OCI-LY1 (cell line): ENCODE measurements at regions not wholly inside any gene's neighbourhood (a gene's known extent, or its start where the extent isn't known, plus 50 kb on each side); places are given as distances from the start of the nearest gene placed in this dataset.
"Not testable (repeated sequence)": the region's sequence is repeated elsewhere in the genome, so short reads cannot be mapped to it uniquely, and the experiment has no call there.

Experiments
- CTCF ChIP-seq: fragments of 200-600 bp; sonication (generic), shearing (Covaris generic); IDR thresholded peaks from 2 replicates; pipeline ENCODE4 v1.5.1; 2017; ENCODE audit warnings: mild to moderate bottlenecking, antibody characterized with exemption, low read length, moderate library complexity, mixed read lengths
- EZH2 ChIP-seq: fragments of 200-600 bp; sonication (generic), shearing (Covaris generic); IDR thresholded peaks from 2 replicates; pipeline ENCODE4 v1.8.0; 2017; ENCODE audit warnings: borderline replicate concordance, mixed run types, mild to moderate bottlenecking, antibody characterized with exemption, low read length, moderate library complexity, mixed read lengths

- TF ChIP-seq CTCF, EZH2: not testable (repeated sequence)
These were observed 154.2 kb upstream of the DPH6 start for GRCh38 chr15:35700091-35700593.
